CD4-positive, alpha-beta T cell (primary cell): ENCODE measurements at regions not wholly inside any gene's neighbourhood (a gene's known extent, or its start where the extent isn't known, plus 50 kb on each side); places are given as distances from the start of the nearest gene placed in this dataset.

Experiments
- ATAC-seq: fragments of 200-7000 bp; cut with Tn5 transposase; one replicate; pipeline ENCODE4 v1.10.0; 2022; ENCODE audit warnings: mild to moderate bottlenecking; ENCODE audit not compliant: poor library complexity
- CTCF ChIA-PET: fragments of 350-600 bp; sonication (Branson Sonifier 250); formaldehyde crosslinking; loops from one replicate; lab custom pipeline; 2021; ENCODE audit warnings: antibody characterized with exemption, inconsistent platforms; lab: Charles Lee
- POLR2A ChIA-PET: fragments of 350-600 bp; sonication (Branson Sonifier 250); formaldehyde crosslinking; loops from one replicate; lab custom pipeline; 2021; ENCODE audit warnings: antibody characterized with exemption, inconsistent platforms; lab: Charles Lee
- DNase-seq, 14 experiments: peaks; one replicate each; pipeline ENCODE4 v3.0.0-alpha.2; 2013 to 2020; ENCODE audit warnings: mixed read lengths in 2 of 14
- H3K27ac ChIP-seq, 2 donors: one replicate each; pipeline versions ENCODE4 v1.5.1 to v1.7.0; 2013; ENCODE audit warnings: low read length in 2 of 2, low read depth in 1 of 2, mild to moderate bottlenecking in 1 of 2
- H3K27me3 ChIP-seq, 2 experiments: 1 replicate in 1 of 2; 2 replicates in 1 of 2; pipeline versions ENCODE4 v1.6.1 to v1.7.0; 2013; ENCODE audit warnings: low read length in 2 of 2, control low read depth in 1 of 2, mild to moderate bottlenecking in 1 of 2, moderate library complexity in 1 of 2; ENCODE audit not compliant: insufficient read depth in 2 of 2, control insufficient read depth in 1 of 2
- H3K36me3 ChIP-seq: one replicate; pipeline ENCODE4 v1.6.1; 2013; ENCODE audit warnings: low read length, control low read depth; ENCODE audit not compliant: insufficient read depth
- H3K4me1 ChIP-seq: one replicate; pipeline ENCODE4 v1.6.1; 2013; ENCODE audit warnings: low read length, control low read depth; ENCODE audit not compliant: insufficient read depth
- H3K4me3 ChIP-seq: one replicate; pipeline ENCODE4 v1.5.1; 2013; ENCODE audit warnings: mild to moderate bottlenecking, low read length, moderate library complexity
- H3K9me3 ChIP-seq, 2 experiments: 1 replicate in 1 of 2; 2 replicates in 1 of 2; pipeline versions ENCODE4 v1.6.1 to v1.7.0; 2013; ENCODE audit warnings: low read length in 2 of 2, mild to moderate bottlenecking in 2 of 2, control low read depth in 1 of 2, moderate library complexity in 1 of 2; ENCODE audit not compliant: control insufficient read depth in 1 of 2, insufficient read depth in 1 of 2
- H3K27ac Mint-ChIP-seq: one replicate; pipeline ENCODE4 v1.8.0; 2020; ENCODE audit warnings: mixed read lengths
- H3K27me3 Mint-ChIP-seq: one replicate; pipeline ENCODE4 v1.8.0; 2021; ENCODE audit warnings: mixed read lengths
- H3K36me3 Mint-ChIP-seq: one replicate; pipeline ENCODE4 v1.8.0; 2021; ENCODE audit warnings: low read depth, mixed read lengths
- H3K4me1 Mint-ChIP-seq: one replicate; pipeline ENCODE4 v1.8.0; 2021; ENCODE audit warnings: low read depth, mixed read lengths
- H3K4me3 Mint-ChIP-seq: one replicate; pipeline ENCODE4 v1.8.0; 2020; ENCODE audit warnings: mild to moderate bottlenecking, mixed read lengths
- H3K9me3 Mint-ChIP-seq: one replicate; pipeline ENCODE4 v1.8.0; 2020; ENCODE audit warnings: mixed read lengths
- CTCF ChIP-seq: fragments of 200-600 bp; IDR thresholded peaks from one replicate; pipeline ENCODE4 v1.8.0; 2022; ENCODE audit warnings: antibody characterized with exemption, mild to moderate bottlenecking
- intact Hi-C, 2 experiments: fragments of 100-400 bp; cut with DNase I in 1 of 2; cut with micrococcal nuclease in 1 of 2; formaldehyde crosslinking; loops; one replicate each; pipeline versions ENCODE4 v1.15.1 to v1.9.0; 2023 to 2025; cut with DNase I, micrococcal nuclease

- Mint-ChIP-seq H3K4me1 (no peaks in the 10 kb centered on the region), H3K36me3 (no peaks in the 10 kb centered on the region), H3K27me3 (no peaks in the 10 kb centered on the region), H3K4me3 (no peak overlapping the region), H3K27ac (no peak overlapping the region), H3K9me3 (peaks cover 2% of the 10 kb centered on the region)
- Histone ChIP-seq H3K9me3 (no peaks in the 10 kb centered on the region), H3K4me3 (no peak overlapping the region), H3K27ac (no peak overlapping the region), H3K36me3 (no peaks in the 10 kb centered on the region), H3K27me3 (no peaks in the 10 kb centered on the region), H3K4me1 (no peaks in the 10 kb centered on the region)
- DNase-seq (no peak), ATAC-seq (no peak)
- ChIA-PET POLR2A (no interaction called here), CTCF (no interaction called here)
- no peak for TF ChIP-seq CTCF
- intact Hi-C loops, result no loop called here
Observed at GRCh38 chr9:79011461-79011860, 560.3 kb upstream of the TLE4 start.

GRCh38 chr9:79012561-79012960 lies 559.2 kb upstream of the TLE4 start:
- H3K4me3 Mint-ChIP-seq, result no peak overlapping the region
- POLR2A ChIA-PET, result no interaction called here
- no peak overlapping the region for H3K27ac ChIP-seq

GRCh38 chr9:79013715-79014610 lies 557.8 kb upstream of the TLE4 start:
- no peaks in the 10 kb centered on the region for H3K9me3 ChIP-seq
- no peak for TF ChIP-seq CTCF
- no peaks in the 10 kb centered on the region for H3K36me3 ChIP-seq
- no peak overlapping the region for H3K4me3 ChIP-seq
- Mint-ChIP-seq H3K9me3 (peaks cover 3% of the 10 kb centered on the region), H3K4me1 (no peaks in the 10 kb centered on the region), H3K27ac (no peak overlapping the region), H3K36me3 (no peaks in the 10 kb centered on the region), H3K27me3 (no peaks in the 10 kb centered on the region), H3K4me3 (no peak overlapping the region)
- ChIA-PET CTCF (no interaction called here), POLR2A (no interaction called here)
- H3K27me3 ChIP-seq, result no peaks in the 10 kb centered on the region
- DNase-seq, result no peak
- ATAC-seq, result no peak
- intact Hi-C loops, result no loop called here
- no peaks in the 10 kb centered on the region for H3K4me1 ChIP-seq
- H3K27ac ChIP-seq, result no peak overlapping the region

More at GRCh38 chr9:79012561-79012960, 559.2 kb upstream of the TLE4 start:
- no peak overlapping the region for H3K4me3 ChIP-seq
- peaks cover 3% of the 10 kb centered on the region for H3K9me3 Mint-ChIP-seq
- H3K9me3 ChIP-seq, result no peaks in the 10 kb centered on the region
- TF ChIP-seq CTCF, result no peak
- H3K27me3 Mint-ChIP-seq, result no peaks in the 10 kb centered on the region
- no peak for DNase-seq
- intact Hi-C loops, result no loop called here
- CTCF ChIA-PET, result no interaction called here
- no peaks in the 10 kb centered on the region for H3K36me3 Mint-ChIP-seq
- no peaks in the 10 kb centered on the region for H3K27me3 ChIP-seq
- H3K27ac Mint-ChIP-seq, result no peak overlapping the region
- no peaks in the 10 kb centered on the region for H3K4me1 Mint-ChIP-seq
- no peaks in the 10 kb centered on the region for H3K4me1 ChIP-seq
- no peaks in the 10 kb centered on the region for H3K36me3 ChIP-seq
- no peak for ATAC-seq
